ENCODE measurements at regions not wholly inside any gene's neighbourhood (a gene's known extent, or its start where the extent isn't known, plus 50 kb on each side); places are given as distances from the start of the nearest gene placed in this dataset.

- no peak for TF ChIP-seq CTCF (IDR thresholded peaks at IDR 0.05)
- TF ChIP-seq POLR2A (IDR thresholded peaks at IDR 0.05) = no peak
These were observed 185.0 kb upstream of the HS6ST1 start for GRCh38 chr2:128503399-128504245.

Measured in Peyer's patch (tissue), 4 donors.